Superior temporal gyrus (tissue), 1 donor: ENCODE measurements at regions not wholly inside any gene's neighbourhood (a gene's known extent, or its start where the extent isn't known, plus 50 kb on each side); places are given as distances from the start of the nearest gene placed in this dataset.
"Not testable (repeated sequence)": the region's sequence is repeated elsewhere in the genome, so short reads cannot be mapped to it uniquely, and the experiment has no call there.

Experiments used
- DNase-seq: peaks from one replicate; pipeline ENCODE4 v3.0.0-alpha.2; 2016; ENCODE audit errors: extremely low spot score

DNA sequence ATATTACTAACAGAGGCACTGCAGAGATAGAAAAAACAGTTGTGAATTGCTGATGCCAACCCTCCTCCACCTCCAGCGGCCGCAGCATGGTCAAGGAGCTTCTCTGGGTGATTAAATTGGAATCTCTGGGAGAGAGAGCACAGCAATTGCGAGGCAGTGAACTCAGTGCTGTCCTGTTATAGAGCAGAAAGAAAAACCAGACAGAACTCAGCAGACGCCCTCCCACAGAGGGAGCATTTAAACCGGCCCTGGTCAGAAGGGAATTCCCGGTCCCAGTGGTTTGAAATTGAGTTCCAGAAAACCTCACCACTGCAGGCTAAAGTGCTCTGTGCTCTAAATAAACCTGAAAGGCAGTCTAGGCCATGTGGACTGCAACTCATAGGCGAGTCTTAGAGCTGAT is 175.4 kb downstream of the SQOR start:
- no peak for DNase-seq

DNA sequence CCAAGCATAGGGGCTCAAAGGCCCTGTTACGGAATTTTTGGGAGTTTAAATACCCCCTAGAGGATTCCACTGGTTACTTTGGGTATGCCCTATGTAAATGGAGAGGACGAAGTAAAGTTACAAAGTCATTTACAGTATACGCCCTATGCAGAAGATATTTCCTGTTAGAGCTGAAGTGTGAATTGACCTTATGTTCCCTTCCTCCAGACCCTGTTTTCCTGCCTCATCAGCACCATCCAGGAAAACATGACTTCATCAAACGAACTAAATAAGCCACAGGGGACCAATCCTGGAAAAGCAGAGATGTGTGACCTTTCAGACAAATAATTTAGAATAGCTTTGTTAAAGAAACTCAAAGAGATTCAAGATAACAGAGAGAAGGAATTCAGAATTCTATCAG is 177.4 kb downstream of the SQOR start:
- DNase-seq: no peak

GRCh38 chr15:45817578-45817977 is 182.7 kb downstream of the SQOR start:
- DNase-seq: not testable (repeated sequence)

GRCh38 chr15:45821390-45821789 is 186.6 kb downstream of the SQOR start:
- no peak for DNase-seq

- DNase-seq: not testable (repeated sequence)
Observed at GRCh38 chr15:45822968-45823367, 188.1 kb downstream of the SQOR start.

GRCh38 chr15:45827275-45827674 is 192.4 kb downstream of the SQOR start:
- DNase-seq: peak; percentile 18

DNA sequence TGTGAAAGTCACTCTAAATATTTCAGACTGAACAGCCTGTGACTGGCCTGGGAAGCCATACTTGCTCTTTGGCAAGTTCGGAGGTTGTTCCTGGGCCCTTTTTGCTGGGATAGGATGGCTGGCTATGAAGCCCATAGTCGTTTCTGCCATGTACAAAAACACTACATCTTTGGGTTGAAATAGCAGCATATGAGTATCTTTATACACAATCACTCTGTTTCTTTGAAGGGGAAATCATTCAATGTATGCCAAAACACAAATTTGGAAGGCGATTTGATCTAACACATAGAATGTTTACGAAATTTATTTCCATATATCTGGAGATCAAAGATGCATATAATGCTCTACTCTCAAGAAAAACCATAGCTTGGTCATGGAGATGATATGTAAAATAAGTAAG is 192.9 kb downstream of the SQOR start:
- no peak for DNase-seq

DNA sequence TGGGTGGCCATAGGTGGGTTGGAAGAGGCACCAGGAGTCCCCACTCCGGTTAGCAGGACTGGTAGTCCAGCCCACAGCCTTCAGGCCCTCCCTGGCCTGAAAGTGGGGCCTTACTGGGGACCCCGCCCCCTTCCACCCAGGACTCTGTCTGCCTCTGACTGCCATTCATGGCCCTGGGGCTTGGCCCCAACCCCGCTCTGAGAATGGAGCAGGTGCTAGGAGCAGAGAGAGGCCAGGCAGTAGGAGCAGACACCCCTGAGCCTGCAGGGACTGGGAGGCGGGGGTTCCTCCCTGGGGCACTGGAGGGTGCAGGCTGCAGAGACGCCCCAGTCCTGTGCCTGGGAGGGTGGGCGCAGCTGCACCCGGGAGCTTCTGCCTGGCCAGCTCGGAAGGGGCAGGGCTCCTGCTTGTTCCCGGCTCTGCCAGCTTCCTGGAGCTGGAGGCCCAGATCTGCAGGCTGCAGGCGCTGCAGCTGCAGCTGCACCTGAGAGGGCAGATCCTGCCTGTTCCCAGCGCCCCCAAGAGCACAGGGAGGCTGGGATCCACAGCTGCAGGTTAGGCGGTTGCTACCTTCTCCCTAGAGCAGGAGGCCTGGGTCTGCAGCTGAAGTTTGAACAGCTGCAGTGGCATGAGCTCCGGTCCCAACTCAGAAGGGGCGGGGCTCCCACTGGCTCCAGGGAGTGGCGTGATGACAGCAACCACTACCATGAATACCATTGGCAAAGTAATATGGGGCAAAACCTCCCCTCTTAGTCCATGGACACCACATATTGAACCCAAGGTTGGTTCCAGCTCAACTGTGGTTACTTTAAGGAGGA is 194.7 kb downstream of the SQOR start:
- DNase-seq: no peak

DNA sequence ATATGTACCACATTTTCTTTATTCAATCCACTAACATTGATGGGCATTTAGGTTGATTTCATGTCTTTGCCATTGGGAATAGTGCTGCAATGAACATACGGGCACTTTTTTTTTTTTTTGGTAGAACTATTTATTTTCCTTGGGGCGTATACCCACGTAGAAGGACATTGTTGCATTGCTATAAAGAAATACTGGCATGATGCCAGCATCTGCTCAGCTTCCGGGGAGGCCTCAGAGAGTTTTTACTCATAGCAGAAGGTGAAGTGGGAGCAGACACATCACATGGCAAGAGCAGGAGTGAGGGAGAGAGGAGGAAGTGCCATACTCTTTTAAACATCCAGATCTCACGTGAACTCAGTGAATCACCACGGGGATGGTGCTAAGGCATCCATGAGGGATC is 197.0 kb downstream of the SQOR start:
- DNase-seq: no peak

DNA sequence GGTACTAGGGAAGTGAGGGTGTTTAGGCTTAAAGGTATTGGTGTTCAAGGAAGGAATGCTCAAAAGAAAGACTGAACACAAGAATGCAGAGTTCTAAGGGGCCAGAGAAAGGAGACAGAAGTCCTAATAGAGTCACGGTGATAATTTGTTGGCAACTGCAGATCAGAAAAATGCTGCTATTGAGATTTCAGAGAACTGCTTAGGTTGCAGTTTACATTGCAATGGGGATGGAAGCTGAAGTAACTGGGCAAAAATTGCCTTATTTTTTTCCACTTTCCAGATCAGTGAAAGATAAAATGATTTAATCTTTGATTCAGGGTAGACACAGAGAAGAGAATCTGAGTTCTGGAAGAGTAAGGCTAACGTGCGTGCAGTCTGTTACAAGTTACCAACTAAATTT is 199.8 kb downstream of the SQOR start:
- no peak for DNase-seq

DNA sequence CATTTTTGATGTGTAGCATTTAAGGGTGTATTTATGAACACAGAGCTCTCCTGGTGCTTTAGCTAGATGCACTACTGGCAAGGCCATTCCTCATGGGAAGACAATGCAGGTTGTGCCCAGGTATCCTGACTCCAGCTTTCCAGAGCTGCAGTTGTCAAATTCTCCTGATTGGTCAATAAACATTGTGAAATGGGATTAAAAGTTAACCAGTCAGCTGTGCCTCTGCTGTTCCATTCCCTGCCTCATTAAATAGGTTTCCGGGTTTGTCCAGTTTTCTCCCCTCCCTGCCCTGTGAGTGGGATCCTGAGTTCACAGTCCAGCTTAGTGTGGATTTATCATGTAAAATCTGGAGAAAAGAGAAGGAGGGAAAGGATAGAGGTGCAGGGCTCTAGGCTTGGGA is 207.3 kb downstream of the SQOR start:
- DNase-seq: no peak

DNA sequence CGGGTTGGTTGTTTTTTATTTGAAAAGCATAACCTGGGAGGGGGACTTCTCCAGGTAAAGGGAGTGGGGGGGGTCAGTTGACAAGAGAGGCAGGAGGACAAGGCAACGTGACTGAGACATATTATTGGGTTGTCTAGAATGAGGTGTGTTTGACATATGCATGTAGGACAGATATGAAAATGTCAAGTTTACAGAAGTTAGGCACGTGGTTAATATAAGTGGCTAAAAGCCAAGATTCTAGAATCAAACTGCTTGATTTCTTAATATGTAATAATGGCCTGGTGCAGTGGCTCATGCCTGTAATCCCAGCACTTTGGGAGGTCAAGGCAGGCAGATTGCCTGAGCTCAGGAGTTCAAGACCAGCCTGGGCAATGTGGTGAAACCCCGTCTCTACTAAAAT is 212.8 kb downstream of the SQOR start:
- no peak for DNase-seq

- no peak for DNase-seq
Observed at GRCh38 chr15:45849136-45849535, 214.3 kb downstream of the SQOR start.

DNA sequence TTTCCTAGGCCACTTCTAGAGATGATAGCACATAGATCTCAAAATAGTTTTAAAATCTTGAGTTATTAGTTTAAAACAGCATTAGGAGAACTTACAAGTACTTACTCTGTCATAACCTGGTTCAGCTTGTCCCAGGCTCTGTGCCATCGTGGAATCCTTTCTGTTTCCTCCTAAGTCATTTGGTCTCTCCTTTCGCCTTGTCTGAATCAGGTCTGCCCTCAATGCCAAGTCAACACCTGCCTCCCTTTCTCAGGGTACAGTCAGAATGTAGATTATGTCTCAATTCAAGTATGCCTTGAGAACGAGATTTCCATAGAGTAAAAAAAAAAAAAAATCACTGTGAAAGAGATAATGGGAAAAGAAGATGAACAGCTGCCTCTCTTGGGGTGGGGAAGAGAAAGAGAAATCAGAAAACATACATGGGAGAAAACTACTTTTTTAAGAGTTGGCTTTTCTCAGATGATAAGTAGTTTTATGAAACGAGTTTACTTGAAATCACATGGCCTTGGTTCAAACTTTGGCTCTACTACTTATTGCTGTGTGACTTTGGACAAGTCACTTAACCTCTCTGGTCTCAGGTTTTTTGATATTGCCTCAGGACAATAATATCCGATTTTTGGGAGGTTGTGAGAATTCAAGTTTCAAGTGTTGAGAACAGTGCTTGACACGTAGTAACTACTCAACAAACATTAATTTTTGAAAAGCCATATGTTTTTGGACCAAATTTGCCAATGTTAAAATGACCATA is 219.8 kb downstream of the SQOR start:
- no peak for DNase-seq

- no peak for DNase-seq
Observed at GRCh38 chr15:45855210-45855906, 220.5 kb downstream of the SQOR start.

DNA sequence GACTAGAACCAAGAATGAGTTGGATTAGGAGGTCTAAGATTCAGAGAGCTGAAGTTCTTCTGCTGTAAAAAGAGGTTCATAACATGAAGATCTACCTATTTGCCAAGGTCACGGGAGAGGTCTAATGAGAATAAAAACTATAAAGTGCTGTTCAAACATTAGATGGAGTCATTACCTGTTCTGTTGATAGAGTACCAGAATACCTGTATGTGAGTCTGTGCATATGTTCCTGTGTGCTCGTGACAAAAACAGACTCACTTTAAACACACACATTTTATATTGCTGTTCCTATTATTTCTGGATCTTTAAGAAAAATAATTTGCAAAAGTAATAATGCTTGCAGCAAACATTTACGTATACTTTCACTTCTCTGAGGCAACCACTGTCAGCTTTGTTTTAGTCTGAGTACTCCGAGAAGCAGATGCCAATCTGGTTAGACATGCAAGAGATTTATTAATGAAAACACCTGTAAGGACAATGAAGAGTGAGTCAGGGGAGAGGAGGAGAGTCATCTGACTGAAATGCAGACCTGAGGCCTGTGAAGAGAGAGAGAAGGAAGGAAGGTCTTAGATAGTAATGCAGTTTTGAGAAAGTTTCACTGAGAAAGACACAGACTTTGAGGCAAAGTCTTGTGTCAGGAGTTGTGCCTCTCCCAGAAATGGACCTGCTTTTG is 221.2 kb downstream of the SQOR start:
- no peak for DNase-seq

DNA sequence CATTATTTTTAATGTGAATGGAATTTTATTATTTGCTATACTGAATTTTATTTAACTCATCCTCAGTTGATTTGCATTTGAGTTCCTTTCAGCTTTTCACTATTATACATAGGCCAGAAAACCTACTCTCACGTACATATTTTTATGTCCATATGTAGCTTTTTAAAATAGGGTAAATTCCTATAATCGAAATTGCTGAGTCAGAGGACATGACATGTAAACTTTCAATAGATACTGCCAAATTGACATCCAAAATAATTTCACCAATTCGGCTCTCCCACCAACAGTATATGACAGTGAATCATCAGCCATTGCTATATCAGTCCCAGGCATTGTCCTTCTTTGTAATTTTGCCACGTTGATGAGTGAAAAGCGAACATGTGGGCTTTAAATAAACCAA is 222.5 kb downstream of the SQOR start:
- DNase-seq: no peak

DNA sequence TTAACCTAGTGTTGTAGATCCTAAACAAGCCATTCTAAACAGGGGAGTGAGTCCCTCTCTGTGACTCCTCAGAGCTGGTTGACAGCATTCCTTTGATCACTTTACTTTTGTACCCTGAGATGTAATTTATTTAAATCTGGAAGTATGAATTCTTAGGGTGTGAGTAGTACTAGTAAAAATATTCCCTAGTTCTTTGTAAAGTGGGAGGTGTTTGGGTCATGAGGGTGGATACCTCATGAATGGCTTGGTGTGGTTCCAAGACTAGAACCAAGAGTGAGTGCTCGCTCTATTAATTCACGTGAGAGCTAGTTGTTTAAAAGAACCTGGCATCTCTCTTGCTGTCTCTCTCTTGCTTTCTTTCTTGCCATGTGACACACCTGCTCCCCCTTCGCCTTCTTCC is 223.7 kb downstream of the SQOR start:
- no peak for DNase-seq

DNA sequence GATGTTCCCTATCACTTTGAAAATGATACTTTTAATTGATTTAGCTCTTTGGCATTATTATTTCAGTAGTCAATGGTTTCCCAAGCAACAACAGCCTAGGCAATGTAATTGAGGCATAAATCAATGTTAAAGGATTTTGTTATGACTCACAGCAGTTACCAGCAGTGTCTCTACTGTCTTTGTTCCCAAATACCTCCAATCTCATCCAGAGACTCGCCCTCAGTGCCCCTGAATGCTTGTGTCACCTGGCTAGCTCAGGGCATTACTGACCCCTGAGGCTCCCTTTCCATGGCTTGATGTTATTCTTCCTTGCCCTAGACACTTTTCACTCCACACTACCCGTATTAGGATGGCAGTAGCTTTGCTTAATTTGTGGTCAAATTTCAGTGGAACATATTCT is 227.2 kb downstream of the SQOR start:
- no peak for DNase-seq

GRCh38 chr15:45863881-45864580 is 229.2 kb downstream of the SQOR start:
- DNase-seq: no peak

DNA sequence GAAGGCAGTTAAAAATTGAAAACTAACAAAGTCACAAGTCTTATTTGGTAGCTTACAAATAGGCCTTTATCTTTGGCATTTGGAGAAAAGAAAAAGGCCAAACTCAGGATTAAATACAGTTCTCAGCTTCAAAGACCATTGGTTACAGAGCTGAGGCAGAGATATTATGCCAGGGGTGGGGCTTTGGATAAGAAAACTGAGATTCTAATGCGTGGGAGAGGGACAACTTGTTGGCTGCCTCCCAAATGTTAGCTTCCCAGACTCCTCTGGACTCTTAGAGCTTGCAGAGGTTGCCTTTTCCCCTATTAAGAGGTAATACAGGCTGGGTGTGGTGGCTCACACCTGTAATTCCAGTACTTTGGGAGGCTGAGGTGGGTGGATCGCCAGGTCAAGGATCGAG is 231.8 kb downstream of the SQOR start:
- no peak for DNase-seq

GRCh38 chr15:45867281-45867680 is 232.5 kb downstream of the SQOR start:
- no peak for DNase-seq
